ENCODE measurements at regions not wholly inside any gene's neighbourhood (a gene's known extent, or its start where the extent isn't known, plus 50 kb on each side); places are given as distances from the start of the nearest gene placed in this dataset.

DNA sequence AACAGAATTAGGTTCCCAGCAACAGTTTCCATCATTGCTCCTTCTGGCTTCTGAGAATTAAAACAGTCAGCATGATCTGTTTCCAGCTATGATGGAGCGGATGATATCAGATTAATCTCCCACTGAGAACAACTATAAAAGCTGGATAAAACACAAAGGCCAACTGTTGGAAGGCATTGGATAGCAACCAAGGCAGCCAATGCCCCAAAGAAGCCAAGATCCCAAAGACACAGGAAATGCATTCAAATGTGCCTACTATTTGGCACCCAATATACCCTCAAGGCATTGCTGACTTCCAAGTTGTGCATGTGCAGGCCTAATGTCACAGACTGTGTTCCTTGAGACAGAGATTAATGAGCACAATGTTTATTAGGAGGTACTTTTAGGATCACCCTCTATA lies 259.3 kb downstream of the ARHGAP12 start:
- TF ChIP-seq POLR2AphosphoS5 (IDR thresholded peaks at IDR 0.05; ENCODE audit: low read depth) (no peak), CTCF (IDR thresholded peaks at IDR 0.05; ENCODE audit: insufficient read depth, low read length) (no peak), SPI1 (IDR thresholded peaks at IDR 0.05; ENCODE audit: borderline replicate concordance, low read depth) (no peak), REST (IDR thresholded peaks at IDR 0.05; ENCODE audit: insufficient replicate concordance, low read depth) (no peak), GABPA (IDR thresholded peaks at IDR 0.05; ENCODE audit: low read depth) (no peak)

All from HL-60 (cell line).